HL-60 (cell line): ENCODE measurements at regions not wholly inside any gene's neighbourhood (a gene's known extent, or its start where the extent isn't known, plus 50 kb on each side); places are given as distances from the start of the nearest gene placed in this dataset.

Experiments used
- CTCF ChIP-seq: IDR thresholded peaks from one replicate; pipeline ENCODE4 v1.5.1; 2011; ENCODE audit warnings: low read length, control low read depth, inconsistent platforms; ENCODE audit not compliant: insufficient read depth
- GABPA ChIP-seq: IDR thresholded peaks from 2 replicates; pipeline ENCODE4 v1.6.1; 2012; ENCODE audit warnings: low read depth
- POLR2AphosphoS5 ChIP-seq: IDR thresholded peaks from 2 replicates; pipeline ENCODE4 v1.6.1; 2012; ENCODE audit warnings: low read depth

GRCh38 chr15:69561071-69561784, 108.6 kb downstream of the RPLP1 start:
- TF ChIP-seq POLR2AphosphoS5 (no peak), CTCF (no peak), GABPA (no peak)
